TTC549 (cell line): ENCODE measurements at regions not wholly inside any gene's neighbourhood (a gene's known extent, or its start where the extent isn't known, plus 50 kb on each side); places are given as distances from the start of the nearest gene placed in this dataset.
"Not testable (repeated sequence)": the region's sequence is repeated elsewhere in the genome, so short reads cannot be mapped to it uniquely, and the experiment has no call there.

ENCODE experiments used
- FAIRE-seq: peaks from 2 replicates; lab custom pipeline; 2012; peaks lifted over from hg19 to GRCh38; lab: Jason Lieb, UNC

DNA sequence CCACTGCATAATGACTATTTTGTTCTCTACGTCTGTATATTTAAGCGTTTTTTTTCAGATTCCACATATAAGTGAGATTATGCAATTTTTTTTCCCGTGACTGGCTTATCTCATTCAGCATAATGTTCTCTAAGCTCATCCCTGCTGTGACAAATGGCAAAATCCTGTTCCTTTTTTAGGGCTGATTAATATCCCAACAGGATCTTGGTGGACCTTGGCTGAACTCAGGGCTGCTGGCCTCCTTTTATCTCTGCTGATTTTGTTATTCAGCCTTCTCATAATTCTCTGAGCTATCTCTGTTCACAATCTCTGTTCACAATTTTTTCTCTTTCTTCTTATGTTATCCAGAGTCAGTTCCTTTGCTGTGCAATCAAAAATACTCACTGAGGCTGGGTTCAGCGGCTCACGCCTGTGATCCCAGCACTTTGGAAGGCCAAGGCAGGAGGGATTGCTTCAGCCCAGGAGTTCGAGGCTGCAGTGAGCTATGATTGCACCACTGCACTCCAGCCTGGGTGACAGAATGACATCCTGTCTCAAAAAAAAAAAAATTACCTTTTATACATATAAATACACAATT lies 1035.9 kb upstream of the AUTS2 start:
- FAIRE-seq = no peak

DNA sequence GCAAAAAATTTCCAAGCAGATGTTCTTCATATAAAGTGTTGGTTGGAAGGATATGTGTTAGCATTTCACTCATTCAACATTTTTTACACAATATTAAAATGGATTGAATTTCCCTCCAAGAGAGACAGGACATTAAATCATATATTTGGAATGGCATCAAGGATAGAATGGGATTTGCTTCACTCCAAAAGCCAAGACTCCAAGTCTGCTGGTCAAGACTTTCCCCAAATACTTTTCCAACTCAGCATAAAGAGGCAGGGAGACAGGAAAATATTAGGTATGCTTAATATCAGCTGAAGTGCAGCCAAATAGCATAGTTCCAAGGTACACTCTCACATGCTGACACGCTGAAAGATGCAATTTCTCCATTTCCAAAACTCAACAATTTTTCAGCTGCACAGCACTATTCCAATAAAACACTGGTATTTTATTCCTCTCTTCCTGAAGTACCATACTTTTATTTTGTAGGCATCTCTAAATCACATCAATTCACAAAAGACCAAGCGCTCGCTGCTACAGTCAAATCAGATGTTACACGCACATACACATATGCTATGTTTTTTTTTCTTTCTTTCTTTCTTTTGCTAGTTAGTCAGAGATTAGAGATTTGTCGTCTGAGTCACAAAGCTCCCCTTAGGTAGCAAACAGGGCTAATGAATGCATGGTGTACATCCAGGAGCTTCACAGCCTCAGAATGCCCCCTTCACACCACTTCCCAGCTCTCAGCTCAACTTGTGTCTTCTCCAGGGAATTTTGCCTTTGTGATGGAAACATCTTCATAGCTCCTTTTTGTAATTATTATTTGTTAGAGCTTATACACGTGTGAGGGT lies 1033.8 kb upstream of the AUTS2 start:
- FAIRE-seq = no peak

DNA sequence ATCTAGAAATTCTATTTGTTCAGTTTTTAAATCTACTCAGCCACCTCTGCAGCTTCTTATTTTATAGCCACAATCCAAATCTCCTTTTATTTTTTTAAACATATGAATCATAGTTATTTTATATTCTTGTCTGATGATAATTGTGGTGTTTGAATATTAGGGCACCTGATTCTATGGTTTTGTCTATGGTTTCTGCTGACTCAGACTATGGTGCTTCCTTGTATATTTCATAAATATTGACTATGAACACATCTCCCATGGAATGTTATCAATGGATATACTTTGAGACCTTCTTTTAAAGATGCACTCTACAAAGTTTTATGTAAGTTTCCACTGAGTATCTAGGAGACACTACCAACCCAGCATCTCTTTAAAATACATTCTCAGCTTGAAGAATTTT lies 1027.0 kb upstream of the AUTS2 start:
- FAIRE-seq = no peak

DNA sequence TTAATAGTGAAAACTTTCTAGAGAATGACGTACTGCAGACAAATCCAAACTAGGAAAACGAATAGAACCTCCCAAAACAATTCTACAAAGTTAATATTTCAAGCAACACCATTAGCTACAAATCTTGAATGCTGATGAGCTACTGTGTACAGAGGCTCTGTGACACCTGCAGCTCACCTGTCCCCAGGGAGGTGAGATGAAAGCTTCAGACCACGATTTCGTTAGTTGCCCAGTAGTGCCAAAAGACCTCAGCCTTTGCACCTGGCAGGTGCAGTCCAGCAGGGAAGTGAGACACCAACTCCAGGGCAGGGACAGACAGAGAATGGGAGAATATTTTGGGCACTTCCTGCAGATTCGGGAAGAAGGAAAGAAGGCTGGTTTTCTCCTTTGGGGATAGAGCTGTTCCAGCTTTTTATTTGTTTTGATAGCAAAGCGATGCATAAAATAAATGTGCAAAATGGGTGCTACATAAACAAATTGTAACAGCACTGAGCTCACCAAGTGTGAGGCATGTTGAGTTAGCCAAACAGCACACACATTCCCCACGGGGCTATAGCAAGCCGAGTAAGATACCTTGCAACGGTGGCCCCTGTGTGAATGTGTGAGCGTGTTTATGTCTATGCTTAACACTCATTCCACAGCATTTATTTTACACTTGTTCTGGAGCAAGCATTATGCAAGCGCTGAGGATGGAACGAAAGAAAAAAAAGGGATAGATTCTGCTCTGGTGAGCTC lies 1024.8 kb upstream of the AUTS2 start:
- no peak for FAIRE-seq

DNA sequence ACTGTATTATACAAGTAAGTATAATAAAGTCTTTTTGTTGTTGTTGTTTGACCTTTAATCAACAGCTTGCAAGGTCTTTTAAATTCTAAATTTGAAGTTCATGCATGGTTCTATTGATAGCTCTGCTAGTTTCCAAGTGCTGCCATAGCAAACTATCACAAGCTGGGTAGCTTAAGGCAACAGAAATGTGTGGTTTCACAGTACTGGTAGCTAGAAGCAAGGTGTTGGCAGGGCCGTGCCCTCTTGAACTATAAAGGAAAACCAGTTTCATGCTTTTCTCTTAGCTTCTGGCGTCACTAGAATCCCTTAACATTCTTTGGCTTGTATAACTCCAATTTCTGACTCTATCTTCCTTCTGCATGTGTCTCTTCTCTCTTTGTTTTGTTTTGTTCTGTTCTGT lies 1021.9 kb upstream of the AUTS2 start:
- FAIRE-seq = no peak

DNA sequence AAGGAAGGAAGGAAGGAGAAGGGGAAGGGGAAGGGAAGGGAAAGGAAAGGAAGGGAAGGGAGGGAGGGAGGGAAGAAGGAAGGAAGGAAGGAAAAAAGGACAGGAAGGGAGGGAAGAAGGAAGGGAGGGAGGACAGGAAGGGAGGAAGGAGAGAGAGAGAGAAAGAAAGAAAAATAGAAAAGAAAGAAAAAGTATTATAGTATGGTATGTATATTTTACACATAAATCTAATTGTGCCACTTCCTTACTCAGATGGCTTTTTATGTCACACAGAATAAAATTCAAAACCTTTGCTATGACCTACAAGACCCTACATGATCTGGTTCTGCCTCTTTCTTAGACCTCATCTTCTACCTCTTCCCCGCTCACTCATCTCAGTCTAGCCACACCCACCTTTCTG lies 1016.9 kb upstream of the AUTS2 start:
- no peak for FAIRE-seq

DNA sequence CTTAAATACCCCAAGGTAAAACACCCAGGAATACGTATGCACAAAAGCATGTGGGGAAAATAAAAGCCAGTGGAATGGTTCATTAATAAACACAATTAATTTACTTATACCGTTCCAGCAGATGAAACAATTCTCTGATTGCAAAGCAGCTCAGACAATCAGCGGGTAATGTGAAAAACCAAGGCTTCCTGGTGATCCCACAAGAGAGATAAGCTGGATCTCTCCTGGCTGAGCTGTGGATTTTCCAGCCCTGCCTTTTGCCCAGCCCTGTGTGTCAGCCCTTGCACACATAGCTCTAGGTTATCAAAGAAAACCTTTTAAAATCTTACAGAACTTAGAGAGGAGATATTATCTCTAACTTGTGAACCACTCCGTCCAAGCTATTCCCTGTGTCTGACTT lies 1010.7 kb upstream of the AUTS2 start:
- FAIRE-seq = no peak

DNA sequence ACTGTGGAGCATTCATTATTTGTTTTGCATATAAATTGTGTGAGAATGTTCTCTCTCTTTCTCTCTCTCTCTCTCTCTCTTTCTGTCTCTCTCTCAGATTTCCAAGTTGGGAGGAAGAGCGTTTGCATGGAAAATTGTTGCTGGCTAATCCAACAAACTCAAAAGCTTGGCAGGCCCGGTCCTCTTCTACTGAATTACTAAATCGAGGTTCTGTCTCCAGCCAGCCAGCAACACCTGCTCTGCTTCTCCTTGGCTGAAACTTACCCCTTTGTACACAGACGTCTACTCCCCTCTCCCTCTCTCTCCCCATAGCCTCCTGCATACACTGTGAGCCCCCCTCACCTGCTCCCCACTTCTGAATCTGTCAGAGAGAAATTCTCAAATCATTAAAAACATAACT lies 996.4 kb upstream of the AUTS2 start:
- no peak for FAIRE-seq

DNA sequence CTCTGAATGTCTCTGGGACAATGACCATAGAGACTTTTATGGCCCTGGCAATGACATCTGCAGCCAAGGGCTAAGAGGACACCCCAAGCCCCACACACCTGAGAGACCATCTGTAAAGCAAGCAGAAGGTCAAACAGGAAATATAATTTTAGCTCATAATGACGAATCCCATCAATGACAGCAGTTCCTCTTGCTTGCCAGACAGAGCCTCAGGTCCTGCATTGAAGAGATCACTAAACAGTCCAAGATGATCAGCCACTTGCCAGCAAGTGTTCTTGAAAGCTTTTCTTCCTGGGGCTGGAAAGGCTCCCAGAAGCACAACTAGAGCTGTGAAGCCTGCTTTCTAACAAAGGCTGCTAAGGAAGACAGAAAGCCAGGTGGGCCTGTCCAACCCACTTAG lies 993.7 kb upstream of the AUTS2 start:
- FAIRE-seq = no peak

DNA sequence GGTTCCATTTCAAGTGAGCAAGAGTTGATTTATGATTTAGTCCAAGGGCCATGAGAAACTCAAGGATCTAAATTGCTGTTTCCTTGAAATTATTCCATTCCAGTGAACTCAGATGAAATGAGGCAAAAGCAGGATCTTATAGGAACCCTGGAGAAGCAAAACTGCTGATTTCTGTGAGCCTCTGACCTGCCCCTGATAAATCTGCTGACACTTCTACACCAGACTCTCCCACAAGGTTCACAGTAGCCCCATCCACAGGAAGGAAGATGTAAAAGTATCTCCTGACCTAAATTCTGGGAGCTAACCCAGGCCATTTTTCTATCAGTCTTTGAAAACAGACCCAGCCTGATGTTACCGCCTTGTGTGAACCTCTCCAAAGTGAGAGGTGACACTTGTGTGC lies 987.6 kb upstream of the AUTS2 start:
- no peak for FAIRE-seq

DNA sequence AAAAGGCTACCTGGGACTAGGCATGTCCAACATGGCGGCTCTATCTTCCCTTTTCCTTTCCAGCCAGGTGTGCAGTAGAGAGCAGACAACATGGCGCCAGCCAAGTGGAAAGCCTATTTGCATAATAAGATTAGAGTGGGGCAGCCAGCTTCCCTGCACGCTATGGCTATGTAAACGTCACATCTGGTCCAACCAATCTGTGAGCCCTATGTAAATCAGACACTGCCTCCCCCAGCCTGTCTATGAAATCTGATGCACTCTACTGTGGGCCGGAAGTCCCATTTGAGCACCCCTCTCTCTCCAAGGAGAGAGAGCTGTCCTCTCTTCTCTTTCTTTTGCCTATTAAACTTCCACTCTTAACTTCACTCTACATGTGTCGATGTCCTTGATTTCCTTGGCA lies 984.9 kb upstream of the AUTS2 start:
- FAIRE-seq = no peak

DNA sequence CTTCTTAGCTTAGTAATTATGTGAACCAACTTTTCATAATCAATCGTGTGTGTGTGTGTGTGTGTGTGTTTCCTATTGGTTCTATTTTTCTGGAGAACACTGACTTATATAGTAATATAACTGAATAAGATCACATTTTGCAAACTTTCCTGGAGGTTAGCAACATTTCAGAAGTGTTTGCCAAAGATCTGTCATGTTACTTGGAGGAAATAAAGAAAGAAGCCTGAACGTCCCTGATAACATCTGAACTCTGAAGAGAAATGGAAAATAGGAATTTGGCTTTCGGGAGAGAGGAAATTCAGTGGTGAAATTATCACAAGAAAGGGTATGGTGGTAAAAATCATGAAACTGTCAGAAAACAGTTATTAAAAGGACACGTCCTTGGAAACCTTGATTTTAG lies 984.4 kb upstream of the AUTS2 start:
- FAIRE-seq = no peak

DNA sequence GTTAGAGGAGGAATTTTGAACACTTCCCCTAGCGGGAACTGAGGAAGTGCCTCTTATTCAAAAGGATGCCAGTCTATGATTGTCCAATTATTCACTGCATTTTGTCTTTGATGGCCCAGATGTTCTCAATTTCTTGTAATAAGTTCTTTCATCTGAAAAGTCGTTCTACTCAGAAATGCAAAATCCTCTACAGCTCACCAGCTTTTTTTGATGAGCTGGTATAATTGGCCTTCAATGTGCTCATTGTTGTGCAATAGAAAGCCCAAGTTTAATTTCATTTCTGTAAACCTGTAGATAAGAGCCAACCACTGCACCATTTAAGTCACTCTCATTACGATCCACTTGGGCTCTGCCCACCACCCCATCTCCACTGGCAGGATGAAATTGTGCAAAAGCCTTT lies 978.7 kb upstream of the AUTS2 start:
- no peak for FAIRE-seq

DNA sequence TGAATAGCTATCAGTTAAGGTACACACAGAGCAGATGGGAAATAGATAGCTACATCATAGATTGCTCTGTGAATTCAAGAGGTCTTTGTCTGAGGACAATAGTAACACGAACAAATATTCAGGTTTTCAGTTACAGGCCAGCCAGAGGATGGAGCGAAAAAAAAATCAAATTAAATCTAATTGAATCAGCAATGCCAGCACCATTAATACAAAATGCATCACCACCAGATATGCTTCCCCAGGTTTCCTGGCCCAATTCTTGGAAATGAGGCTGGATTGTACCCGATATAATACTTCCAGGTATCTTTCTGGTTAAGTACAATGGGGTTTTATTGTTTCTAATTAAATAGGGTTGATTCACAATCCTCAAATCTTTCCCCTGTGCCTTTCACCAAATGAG lies 975.8 kb upstream of the AUTS2 start:
- FAIRE-seq = no peak

DNA sequence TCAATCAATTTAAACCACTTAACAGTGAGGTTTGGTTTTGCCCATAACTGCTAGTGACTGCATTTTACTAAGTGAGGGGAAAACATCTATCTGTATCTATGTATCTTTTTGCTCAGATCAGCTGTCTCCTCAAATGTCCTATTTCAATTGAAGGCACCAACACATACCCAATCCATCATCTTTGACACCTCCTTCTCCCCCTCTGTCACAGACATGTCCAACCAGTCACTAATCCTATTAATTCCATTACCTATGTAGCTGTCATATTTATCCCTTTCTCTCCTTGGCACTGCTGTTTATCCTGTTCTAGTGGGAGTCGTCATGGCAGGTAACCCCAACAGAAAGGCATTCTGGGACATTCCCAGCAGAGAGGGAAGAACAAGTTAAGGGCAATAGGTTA lies 975.2 kb upstream of the AUTS2 start:
- no peak for FAIRE-seq

DNA sequence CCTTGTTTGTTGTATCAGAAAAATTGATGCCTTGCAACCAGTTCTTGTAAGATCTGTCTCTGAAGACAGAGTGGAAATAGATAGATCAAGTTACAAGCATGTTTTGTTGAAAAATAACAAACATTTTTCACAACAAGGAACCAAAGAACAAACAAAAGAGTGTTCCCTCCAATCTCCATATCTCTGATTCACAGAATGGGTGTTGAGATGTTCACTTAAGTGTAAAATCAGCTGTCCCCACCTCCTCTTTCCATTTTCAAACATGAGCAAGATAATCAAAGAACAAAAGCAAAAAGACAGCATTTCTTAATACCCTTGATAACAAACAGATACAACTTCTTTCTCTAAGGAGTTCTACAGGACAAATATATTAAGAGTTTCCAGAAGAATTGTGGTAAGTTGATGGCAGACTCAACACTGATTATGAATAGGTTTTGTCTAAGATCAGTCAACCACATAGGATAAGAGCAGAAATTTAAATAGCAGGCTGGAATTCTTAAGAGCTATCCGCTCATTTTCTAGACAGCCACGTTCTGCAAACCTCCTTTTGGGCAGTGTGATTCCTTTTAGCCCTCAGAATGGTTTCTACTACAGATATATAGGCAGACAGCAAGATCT lies 970.9 kb upstream of the AUTS2 start:
- FAIRE-seq = no peak

DNA sequence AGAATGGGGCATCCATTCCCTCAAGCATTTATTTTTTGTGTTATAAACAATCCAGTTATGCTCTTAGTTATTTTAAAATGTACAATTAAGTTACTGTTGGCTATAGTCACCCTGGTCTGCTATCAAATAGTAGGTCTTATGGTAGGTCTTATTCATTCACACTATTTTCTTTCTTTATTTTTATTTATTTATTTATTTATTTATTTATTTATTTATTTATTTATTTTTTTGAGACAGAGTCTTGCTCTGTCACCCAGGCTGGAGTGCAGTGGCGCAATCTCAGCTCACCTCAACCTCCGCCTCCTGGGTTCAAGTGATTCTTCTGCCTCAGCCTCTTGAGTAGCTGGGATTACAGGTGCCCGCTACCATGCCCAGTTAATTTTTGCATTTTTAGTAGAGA lies 967.4 kb upstream of the AUTS2 start:
- FAIRE-seq = not testable (repeated sequence)

DNA sequence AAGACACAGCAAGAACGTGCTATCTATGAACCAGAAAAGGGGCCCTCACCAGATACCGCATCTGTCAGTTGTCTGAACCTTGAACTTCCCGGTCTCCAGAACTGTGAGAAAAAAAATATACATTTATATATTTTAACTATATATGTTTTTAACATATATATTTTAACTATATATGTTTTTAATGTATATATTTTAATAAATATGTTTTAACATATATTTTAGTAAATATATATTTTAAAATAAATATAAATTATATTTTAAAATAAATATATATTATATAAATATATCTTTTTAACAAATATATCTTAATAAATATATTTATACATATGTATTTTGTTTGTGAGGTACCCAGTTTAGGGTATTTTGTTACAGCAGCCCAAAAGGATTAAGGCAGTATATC lies 958.2 kb upstream of the AUTS2 start:
- FAIRE-seq = peak; percentile 88

DNA sequence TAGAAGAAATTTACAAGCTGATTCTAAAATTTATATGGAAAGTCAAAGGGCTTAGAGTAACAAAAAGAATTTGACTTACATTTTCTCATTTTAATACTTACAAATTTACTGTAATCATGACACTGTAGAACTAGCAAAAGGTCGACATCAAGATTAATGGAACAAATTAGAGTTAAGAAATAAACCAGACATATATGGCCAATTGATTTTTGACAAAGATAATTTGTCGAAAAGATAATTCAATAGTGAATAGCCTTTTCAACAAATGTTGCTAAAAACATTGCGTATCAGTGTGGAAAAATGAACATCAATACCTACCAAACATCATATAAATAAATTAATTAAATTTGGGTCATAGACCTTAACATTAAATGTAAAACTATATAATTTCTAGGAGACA lies 955.5 kb upstream of the AUTS2 start:
- no peak for FAIRE-seq

DNA sequence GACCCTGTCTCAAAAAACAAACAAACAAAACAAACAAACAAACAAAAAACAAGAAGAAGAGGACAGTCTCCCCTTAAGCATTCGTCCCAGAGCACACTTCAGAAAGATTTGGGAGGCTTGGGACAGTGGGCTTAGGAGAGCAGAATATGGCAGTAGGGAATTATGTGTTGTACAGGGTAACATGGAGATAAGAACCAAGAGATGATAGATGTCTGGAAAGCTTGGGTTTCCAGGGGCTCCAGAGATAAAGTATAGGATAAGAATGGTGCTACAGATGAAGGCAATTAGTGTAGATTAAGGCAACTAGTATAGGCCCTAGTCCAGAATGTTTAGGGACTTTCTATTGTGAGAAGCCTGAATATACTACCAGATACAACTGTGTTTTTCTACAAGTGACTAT lies 934.9 kb upstream of the AUTS2 start:
- no peak for FAIRE-seq

DNA sequence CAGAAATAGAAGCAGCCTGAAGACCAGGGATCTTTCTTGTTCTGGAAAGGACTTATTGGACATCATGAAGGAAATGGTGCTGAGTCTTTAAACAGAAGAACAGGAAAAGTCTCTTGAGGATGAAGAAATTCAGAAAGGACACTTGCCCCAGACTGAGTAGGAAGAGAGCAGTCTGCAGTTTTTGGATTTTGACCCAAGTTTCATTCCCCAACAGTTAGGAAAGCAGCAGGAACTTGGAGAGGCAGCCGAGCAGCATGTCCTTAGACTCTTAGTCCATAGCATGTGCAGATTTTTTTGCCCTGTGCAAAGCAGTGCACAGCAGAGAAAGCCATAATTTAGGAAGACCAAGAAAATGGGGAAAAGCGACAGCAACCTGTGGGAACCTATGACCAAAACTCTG lies 927.2 kb upstream of the AUTS2 start:
- no peak for FAIRE-seq

DNA sequence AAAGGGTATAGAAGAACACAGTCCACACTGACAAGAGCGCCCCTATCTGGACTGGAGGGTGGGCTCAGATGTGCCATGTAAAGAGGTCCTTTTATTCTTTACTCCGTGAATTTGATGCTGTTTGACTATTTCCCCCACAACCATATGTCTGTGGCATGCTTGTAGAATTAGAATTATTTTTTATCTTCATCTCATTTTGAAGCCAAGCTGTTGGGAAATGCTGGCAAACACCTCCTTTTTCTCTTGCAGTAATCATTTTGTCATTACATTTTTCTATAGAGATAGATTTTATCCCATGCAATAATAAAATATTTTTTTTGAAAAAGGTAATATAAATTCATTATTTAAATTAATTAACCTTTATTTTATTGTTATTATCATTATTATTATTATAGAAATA lies 926.6 kb upstream of the AUTS2 start:
- no peak for FAIRE-seq

DNA sequence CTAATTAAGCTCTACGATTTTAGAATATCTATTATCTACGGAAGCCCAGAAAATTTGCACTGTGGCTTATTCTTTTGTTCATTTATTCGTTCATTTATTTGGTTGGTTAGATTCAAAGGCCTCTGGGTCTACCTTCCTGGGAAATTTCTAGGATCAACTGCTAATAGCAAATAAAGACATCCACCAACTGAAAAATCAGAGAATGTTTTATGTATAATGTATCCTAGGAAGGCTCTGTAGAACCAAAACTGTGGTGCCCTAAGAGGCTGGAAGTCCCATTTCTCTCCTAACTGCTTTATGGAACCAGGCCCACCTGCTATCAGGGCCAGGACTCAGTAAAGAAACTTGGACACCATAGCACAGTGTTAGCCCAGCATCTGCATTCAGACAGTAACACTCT lies 923.4 kb upstream of the AUTS2 start:
- FAIRE-seq = no peak
